HCT116 (cell line): ENCODE measurements at regions not wholly inside any gene's neighbourhood (a gene's known extent, or its start where the extent isn't known, plus 50 kb on each side); places are given as distances from the start of the nearest gene placed in this dataset.
A peak's percentile ranks its signal among the peaks of the same experiment; 100 is the strongest.

Experiments
- EGR1 ChIP-seq: IDR thresholded peaks from 2 replicates; pipeline ENCODE4 v1.6.1; 2012; ENCODE audit warnings: low read depth
- ELF1 ChIP-seq: IDR thresholded peaks from 2 replicates; pipeline ENCODE4 v1.6.1; 2012; ENCODE audit warnings: low read depth, borderline replicate concordance
- EZH2 ChIP-seq: fragments of 200-600 bp; sonication (generic); IDR thresholded peaks from 2 replicates; pipeline ENCODE4 v1.6.1; 2017; ENCODE audit warnings: antibody characterized with exemption, mixed run types
- EZH2phosphoT487 ChIP-seq: fragments of 200-600 bp; IDR thresholded peaks from 2 replicates; pipeline ENCODE4 v1.6.1; 2018; ENCODE audit warnings: antibody characterized with exemption, borderline replicate concordance
- FOSL1 ChIP-seq: IDR thresholded peaks from 2 replicates; pipeline ENCODE4 v1.6.1; 2012; ENCODE audit warnings: low read depth
- JUND ChIP-seq: IDR thresholded peaks from 2 replicates; pipeline ENCODE4 v1.6.1; 2012
- POLR2A ChIP-seq: IDR thresholded peaks from 2 replicates; pipeline ENCODE4 v1.7.0; 2011; ENCODE audit warnings: borderline replicate concordance; ENCODE audit not compliant: insufficient read depth, insufficient read length; ENCODE audit errors: extremely low read depth
- POLR2AphosphoS5 ChIP-seq: IDR thresholded peaks from 2 replicates; pipeline ENCODE4 v1.6.1; 2011; ENCODE audit warnings: mild to moderate bottlenecking, low read depth, low read length, moderate library complexity
- RAD21 ChIP-seq: IDR thresholded peaks from 2 replicates; pipeline ENCODE4 v1.6.1; 2012; ENCODE audit warnings: low read depth, mild to moderate bottlenecking
- REST ChIP-seq: IDR thresholded peaks from 2 replicates; pipeline ENCODE4 v1.6.1; 2012; ENCODE audit warnings: low read depth
- ZBTB33 ChIP-seq: IDR thresholded peaks from 2 replicates; pipeline ENCODE4 v1.6.1; 2011; ENCODE audit warnings: mild to moderate bottlenecking, low read length, moderate library complexity; ENCODE audit not compliant: insufficient replicate concordance; ENCODE audit errors: extremely low read depth
- ZFX ChIP-seq: fragments of 450-650 bp; IDR thresholded peaks from 2 replicates; pipeline ENCODE4 v1.6.1; 2017
- ZNF274 ChIP-seq: fragments of 200-500 bp; sonication (Bioruptor generic); IDR thresholded peaks from 2 replicates; pipeline ENCODE4 v1.6.1; 2014; ENCODE audit warnings: mild to moderate bottlenecking, low read depth, low read length, inconsistent platforms
- TF ChIP-seq, protein P1 (sequence below), 3 experiments: fragments of 200-600 bp in 1 of 3; sonication (generic) in 1 of 3; IDR thresholded peaks in 2 of 3; conservative IDR thresholded peaks in 1 of 3; 2 replicates each; pipeline ENCODE4 v1.5.1; 2012 to 2017; ENCODE audit warnings: low read depth in 2 of 3, low read length in 2 of 3, antibody characterized with exemption in 1 of 3, borderline replicate concordance in 1 of 3, control low read depth in 1 of 3, mild to moderate bottlenecking in 1 of 3, mixed read lengths in 1 of 3, mixed run types in 1 of 3, moderate library complexity in 1 of 3; ENCODE audit not compliant: insufficient read depth in 1 of 3

GRCh38 chr15:72835294-72835890 is 51.8 kb upstream of the ADPGK start:
- TF ChIP-seq, protein P1, sequence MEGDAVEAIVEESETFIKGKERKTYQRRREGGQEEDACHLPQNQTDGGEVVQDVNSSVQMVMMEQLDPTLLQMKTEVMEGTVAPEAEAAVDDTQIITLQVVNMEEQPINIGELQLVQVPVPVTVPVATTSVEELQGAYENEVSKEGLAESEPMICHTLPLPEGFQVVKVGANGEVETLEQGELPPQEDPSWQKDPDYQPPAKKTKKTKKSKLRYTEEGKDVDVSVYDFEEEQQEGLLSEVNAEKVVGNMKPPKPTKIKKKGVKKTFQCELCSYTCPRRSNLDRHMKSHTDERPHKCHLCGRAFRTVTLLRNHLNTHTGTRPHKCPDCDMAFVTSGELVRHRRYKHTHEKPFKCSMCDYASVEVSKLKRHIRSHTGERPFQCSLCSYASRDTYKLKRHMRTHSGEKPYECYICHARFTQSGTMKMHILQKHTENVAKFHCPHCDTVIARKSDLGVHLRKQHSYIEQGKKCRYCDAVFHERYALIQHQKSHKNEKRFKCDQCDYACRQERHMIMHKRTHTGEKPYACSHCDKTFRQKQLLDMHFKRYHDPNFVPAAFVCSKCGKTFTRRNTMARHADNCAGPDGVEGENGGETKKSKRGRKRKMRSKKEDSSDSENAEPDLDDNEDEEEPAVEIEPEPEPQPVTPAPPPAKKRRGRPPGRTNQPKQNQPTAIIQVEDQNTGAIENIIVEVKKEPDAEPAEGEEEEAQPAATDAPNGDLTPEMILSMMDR (IDR thresholded peaks at IDR 0.05 in 2 of 3, conservative IDR thresholded peaks at IDR 0.05 in 1 of 3; ENCODE audit: borderline replicate concordance in 1 of 3, insufficient read depth in 1 of 3, low read depth in 2 of 3, low read length in 2 of 3), result peak; percentile 27 to 58 (median 54); a peak in 5 of 6 replicates
- TF ChIP-seq ZBTB33 (no peak), POLR2AphosphoS5 (no peak), POLR2A (no peak), ELF1 (no peak), EZH2phosphoT487 (no peak), EZH2 (no peak), ZFX (no peak), EGR1 (no peak), RAD21 (peak; percentile 49), REST (no peak), JUND (no peak), FOSL1 (no peak), ZNF274 (no peak)
